OCI-LY7 (cell line): ENCODE measurements at regions not wholly inside any gene's neighbourhood (a gene's known extent, or its start where the extent isn't known, plus 50 kb on each side); places are given as distances from the start of the nearest gene placed in this dataset.

ENCODE experiments used
- BruUV-seq: library from RNA; stranded (reverse); fragments of 400-500 nt; replicated peaks from 2 replicates; lab custom pipeline; 2021; lab: Mats Ljungman, UMichigan
- CTCF ChIA-PET: fragments of 300-600 bp; sonication (Branson Sonifier 250); formaldehyde crosslinking; loops from one replicate; lab custom pipeline; 2022; ENCODE audit warnings: antibody characterized with exemption; ENCODE audit not compliant: unreplicated experiment; lab: Charles Lee
- POLR2A ChIA-PET: fragments of 300-600 bp; sonication (Branson Sonifier 250); formaldehyde crosslinking; loops from one replicate; lab custom pipeline; 2022; ENCODE audit warnings: antibody characterized with exemption; lab: Charles Lee
- DNase-seq: peaks from one replicate; pipeline ENCODE4 v3.0.0-alpha.2; 2015; ENCODE audit warnings: low spot score
- H2AFZ ChIP-seq: fragments of 200-600 bp; sonication (generic), shearing (Covaris generic); 2 replicates; pipeline ENCODE4 v1.6.1; 2014; ENCODE audit warnings: mild to moderate bottlenecking, antibody characterized with exemption, low read length, moderate library complexity
- H3K27ac ChIP-seq: fragments of 200-600 bp; sonication (generic); 2 replicates; pipeline ENCODE4 v1.5.1; 2014; ENCODE audit warnings: mixed run types, low read depth, mild to moderate bottlenecking, moderate library complexity, low read length, inconsistent platforms; ENCODE audit not compliant: poor library complexity, severe bottlenecking
- H3K36me3 ChIP-seq: fragments of 200-600 bp; sonication (generic); 2 replicates; pipeline ENCODE4 v1.6.1; 2014; ENCODE audit warnings: mild to moderate bottlenecking, antibody characterized with exemption, low read length, moderate library complexity, mixed read lengths; ENCODE audit not compliant: insufficient read depth
- H3K4me1 ChIP-seq: fragments of 200-600 bp; sonication (generic); 2 replicates; pipeline ENCODE4 v1.5.1; 2014; ENCODE audit warnings: mild to moderate bottlenecking, low read length; ENCODE audit not compliant: insufficient read depth, poor library complexity, severe bottlenecking
- H3K4me2 ChIP-seq: fragments of 200-600 bp; sonication (generic); 2 replicates; pipeline ENCODE4 v1.6.1; 2014; ENCODE audit warnings: mild to moderate bottlenecking, low read length
- H3K4me3 ChIP-seq: fragments of 200-600 bp; sonication (generic); 2 replicates; pipeline ENCODE4 v1.5.1; 2014; ENCODE audit warnings: mild to moderate bottlenecking, low read depth, low read length; ENCODE audit not compliant: poor library complexity, severe bottlenecking
- H3K79me2 ChIP-seq: fragments of 200-600 bp; sonication (generic); 2 replicates; pipeline ENCODE4 v1.6.1; 2016; ENCODE audit warnings: low read depth, mild to moderate bottlenecking, low read length, moderate library complexity, mixed read lengths; ENCODE audit not compliant: insufficient read depth
- H3K9me2 ChIP-seq: fragments of 200-600 bp; sonication (generic); 2 replicates; pipeline ENCODE4 v1.6.1; 2016; ENCODE audit warnings: mild to moderate bottlenecking, low read length, mixed read lengths; ENCODE audit not compliant: insufficient read depth
- H3K9me3 ChIP-seq: fragments of 200-600 bp; sonication (generic); 2 replicates; pipeline ENCODE4 v1.6.1; 2014; ENCODE audit warnings: mild to moderate bottlenecking, mixed run types, low read length, mixed read lengths
- H4K20me1 ChIP-seq: fragments of 200-600 bp; sonication (generic); 2 replicates; pipeline ENCODE4 v1.6.1; 2014; ENCODE audit warnings: mild to moderate bottlenecking, antibody characterized with exemption, low read length, moderate library complexity, mixed read lengths; ENCODE audit not compliant: insufficient read depth
- CTCF ChIP-seq: fragments of 200-600 bp; sonication (generic); conservative IDR thresholded peaks from 2 replicates; pipeline ENCODE4 v1.5.1; 2014; ENCODE audit warnings: mild to moderate bottlenecking, antibody characterized with exemption, low read length, moderate library complexity, mixed read lengths
- EZH2phosphoT487 ChIP-seq: fragments of 200-600 bp; sonication (generic); IDR thresholded peaks from 2 replicates; pipeline ENCODE4 v1.6.1; 2018; ENCODE audit warnings: low read depth, borderline replicate concordance, mild to moderate bottlenecking, mixed run types, antibody characterized with exemption, low read length, moderate library complexity, mixed read lengths
- intact Hi-C: fragments of 100-400 bp; cut with micrococcal nuclease; formaldehyde crosslinking; loops from one replicate; pipeline ENCODE4 v1.10.0; 2022; ENCODE audit not compliant: unreplicated experiment

- H4K20me1 ChIP-seq = no peaks in the 10 kb centered on the region
Measured at GRCh38 chr1:166289309-166290050, 122.7 kb upstream of the FAM78B start.

GRCh38 chr1:166295656-166296055 lies 128.9 kb upstream of the FAM78B start:
- no peak overlapping the region for H2AFZ ChIP-seq
- H4K20me1 ChIP-seq = no peaks in the 10 kb centered on the region
- H3K9me2 ChIP-seq = no peaks in the 10 kb centered on the region
- no peak overlapping the region for H3K27ac ChIP-seq
- intact Hi-C loops = no loop called here
- no peak for TF ChIP-seq EZH2phosphoT487
- no peak for TF ChIP-seq CTCF
- no peak overlapping the region for H3K4me3 ChIP-seq
- no TSS peak for BruUV-seq
- H3K36me3 ChIP-seq = no peaks in the 10 kb centered on the region
- no peaks in the 10 kb centered on the region for H3K4me1 ChIP-seq
- ChIA-PET POLR2A (no interaction called here), CTCF (no interaction called here)
- no peak for DNase-seq
- H3K79me2 ChIP-seq = no peaks in the 10 kb centered on the region
- H3K9me3 ChIP-seq = no peaks in the 10 kb centered on the region
- H3K4me2 ChIP-seq = no peak overlapping the region

More at GRCh38 chr1:166289309-166290050, 122.7 kb upstream of the FAM78B start:
- Histone ChIP-seq H3K9me2 (no peaks in the 10 kb centered on the region), H3K4me3 (no peak overlapping the region), H3K36me3 (no peaks in the 10 kb centered on the region), H3K4me1 (no peaks in the 10 kb centered on the region), H3K79me2 (no peaks in the 10 kb centered on the region), H3K4me2 (no peak overlapping the region), H3K9me3 (no peaks in the 10 kb centered on the region), H2AFZ (no peak overlapping the region), H3K27ac (no peak overlapping the region)
- DNase-seq = no peak
- POLR2A ChIA-PET = interaction anchor here (0.5 kb wide), 1 partner anchor 272 kb away, joined by 5 read pairs; no protein-coding TSS in a partner anchor
- CTCF ChIA-PET = no interaction called here
- no TSS peak for BruUV-seq
- TF ChIP-seq EZH2phosphoT487 = no peak
- intact Hi-C loops = no loop called here

DNA sequence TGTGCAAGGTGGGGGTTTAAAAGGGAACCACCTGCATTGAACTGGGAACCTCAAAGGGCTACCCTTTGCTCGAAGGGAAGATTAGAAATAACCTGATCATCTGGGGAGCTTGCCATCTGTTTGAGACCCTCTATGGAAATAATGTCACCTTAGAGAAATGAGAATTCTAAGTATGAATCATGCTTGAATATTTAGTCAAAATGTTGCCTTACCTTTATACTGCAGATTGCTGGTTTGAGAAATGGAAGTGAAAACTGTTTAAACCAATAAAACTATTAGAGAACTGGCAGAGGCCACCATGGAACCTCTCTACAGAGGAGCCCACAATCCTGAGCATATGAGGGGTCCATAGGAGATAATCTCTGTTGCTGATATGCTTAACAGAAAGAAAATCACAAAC lies 131.2 kb upstream of the FAM78B start:
- ChIA-PET POLR2A (no interaction called here), CTCF (no interaction called here)
- Histone ChIP-seq H3K79me2 (no peaks in the 10 kb centered on the region), H3K36me3 (no peaks in the 10 kb centered on the region), H4K20me1 (no peaks in the 10 kb centered on the region), H3K4me1 (no peaks in the 10 kb centered on the region), H3K9me3 (no peaks in the 10 kb centered on the region), H3K27ac (no peak overlapping the region), H2AFZ (no peak overlapping the region), H3K4me3 (no peak overlapping the region), H3K4me2 (no peak overlapping the region), H3K9me2 (no peaks in the 10 kb centered on the region)
- no TSS peak for BruUV-seq
- DNase-seq = no peak
- intact Hi-C loops = no loop called here
- no peak for TF ChIP-seq CTCF
- TF ChIP-seq EZH2phosphoT487 = no peak
